GM18867 (cell line): ENCODE measurements at regions not wholly inside any gene's neighbourhood (a gene's known extent, or its start where the extent isn't known, plus 50 kb on each side); places are given as distances from the start of the nearest gene placed in this dataset.
"Not testable (repeated sequence)": the region's sequence is repeated elsewhere in the genome, so short reads cannot be mapped to it uniquely, and the experiment has no call there.

Experiments
- ATAC-seq: cut with Tn5 transposase; IDR thresholded peaks from one replicate; pipeline ENCODE4 v1.9.1; 2021; ENCODE audit warnings: mild to moderate bottlenecking, moderate library complexity; ENCODE audit not compliant: unreplicated experiment

- ATAC-seq = no peak
Observed at GRCh38 chr6:106855117-106855516, 119.4 kb downstream of the CD24 start.

- ATAC-seq = peak; percentile 50
Observed at GRCh38 chr6:106849676-106850332, 124.7 kb downstream of the CD24 start.

- ATAC-seq = no peak
Observed at GRCh38 chr6:106849120-106849519, 125.4 kb downstream of the CD24 start.

GRCh38 chr6:106847116-106847515 is 127.4 kb downstream of the CD24 start:
- ATAC-seq = no peak

- ATAC-seq = peak; percentile 53
Observed at GRCh38 chr6:106844930-106845329, 129.6 kb downstream of the CD24 start.

DNA sequence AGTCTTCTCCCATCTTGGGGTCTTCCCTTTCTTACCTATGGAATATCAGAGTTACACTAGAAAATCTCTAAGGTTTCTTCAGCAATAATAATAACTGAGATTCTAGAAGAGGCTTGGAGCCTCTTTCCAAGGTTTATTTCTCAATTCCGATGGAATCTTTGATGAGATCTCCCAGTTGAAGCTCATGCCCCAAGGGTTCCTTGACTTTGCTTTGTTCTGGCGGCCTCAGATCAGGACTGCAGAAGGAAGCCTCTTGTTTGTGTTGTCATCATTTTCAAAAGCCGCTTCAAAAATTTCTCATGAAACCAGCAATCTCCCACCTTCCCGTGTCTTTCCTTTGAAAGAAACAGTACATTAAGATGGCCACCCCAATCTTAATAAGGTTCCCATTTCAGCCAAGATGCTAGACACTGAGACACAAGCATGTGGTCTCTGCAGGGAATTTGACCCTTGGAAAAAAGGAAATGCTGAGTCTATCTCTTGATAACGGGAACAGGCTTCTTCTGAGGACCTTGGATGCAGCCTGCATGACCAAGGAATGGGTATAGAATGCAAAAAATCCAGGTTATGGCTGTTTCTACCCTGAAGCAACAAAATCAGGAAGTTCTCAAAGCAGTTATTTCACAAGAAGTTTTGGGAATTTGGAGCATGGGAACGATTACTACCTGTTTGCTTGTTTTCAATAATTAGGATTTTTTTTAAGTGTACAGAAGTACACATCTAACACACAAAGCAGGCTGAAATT is 141.6 kb downstream of the CD24 start:
- ATAC-seq = no peak

DNA sequence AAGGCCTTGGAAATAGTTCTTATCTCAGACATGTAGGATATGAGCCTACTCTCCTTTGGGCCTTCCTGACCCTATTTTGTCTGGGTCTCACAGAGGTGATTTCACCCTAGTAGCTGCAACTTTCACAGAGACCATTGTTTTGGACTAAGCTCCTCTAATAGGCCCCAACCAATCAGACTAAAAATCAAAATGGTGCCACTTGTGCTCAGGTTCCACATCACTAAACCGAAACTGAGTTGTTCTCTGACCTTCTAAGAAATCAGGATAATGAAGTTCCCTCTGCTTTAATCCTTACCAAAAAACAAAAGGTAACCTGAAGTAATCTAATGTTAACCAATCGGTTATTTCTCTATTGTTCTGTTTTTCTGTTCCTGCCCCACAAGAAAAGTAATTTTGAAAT is 143.6 kb downstream of the CD24 start:
- no peak for ATAC-seq

DNA sequence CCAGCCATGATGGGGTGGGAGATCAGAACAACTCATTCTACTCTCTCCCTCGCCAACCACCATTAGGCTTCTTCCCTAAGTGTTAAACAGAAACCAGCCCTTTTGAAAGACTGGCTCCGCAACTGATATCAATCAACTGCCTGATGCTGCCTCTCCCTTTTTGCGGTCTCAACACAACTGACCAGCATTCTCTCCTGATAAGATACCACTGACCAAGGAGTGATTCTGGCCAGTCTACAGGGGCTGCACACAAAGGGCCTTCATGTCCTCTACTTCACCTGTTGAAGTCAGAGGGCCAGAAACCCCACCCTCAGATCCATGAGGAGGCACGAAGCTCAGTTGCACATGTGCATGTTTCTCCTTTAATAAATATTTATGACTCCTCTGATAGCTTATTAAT is 145.1 kb downstream of the CD24 start:
- no peak for ATAC-seq

DNA sequence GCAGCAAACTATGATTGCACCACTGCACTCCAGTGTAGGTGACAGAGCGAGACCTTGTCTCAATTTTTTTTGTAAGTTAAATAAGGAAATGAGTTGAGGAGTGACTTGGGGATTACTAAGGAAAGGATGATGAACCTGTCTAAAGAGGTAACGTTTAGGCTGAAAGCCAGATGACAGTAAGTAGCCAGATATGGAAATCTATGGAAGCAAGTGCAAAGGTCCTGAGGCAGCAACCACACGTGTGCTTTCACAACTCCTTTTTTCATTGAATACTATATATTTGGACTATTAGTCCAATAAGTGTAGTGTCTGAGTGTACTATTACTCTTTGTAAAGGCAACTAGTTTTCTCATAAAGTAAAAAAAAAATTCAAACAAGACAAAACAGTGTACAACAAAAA is 147.4 kb downstream of the CD24 start:
- no peak for ATAC-seq

DNA sequence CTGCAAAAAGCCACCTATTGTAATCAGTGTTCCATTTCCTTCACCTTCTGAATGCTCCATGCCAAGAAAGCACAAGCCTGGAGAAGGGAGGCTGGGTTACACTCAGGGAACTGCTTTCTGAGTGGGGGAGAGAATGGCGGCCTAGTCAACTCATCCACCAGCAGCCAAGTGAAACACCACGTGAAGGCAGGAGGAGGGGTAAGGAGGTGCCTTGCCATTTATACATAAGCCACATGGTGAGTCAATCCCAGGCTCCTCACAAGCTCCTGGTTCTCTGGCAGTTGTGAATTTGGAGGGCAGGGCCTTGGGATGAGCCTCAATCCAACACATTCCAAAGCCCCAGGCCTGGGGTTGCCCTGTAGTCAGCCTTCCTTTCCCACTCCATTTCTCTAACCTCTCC is 149.4 kb downstream of the CD24 start:
- ATAC-seq = no peak

GRCh38 chr6:106823732-106824351 is 150.7 kb downstream of the CD24 start:
- ATAC-seq = no peak

DNA sequence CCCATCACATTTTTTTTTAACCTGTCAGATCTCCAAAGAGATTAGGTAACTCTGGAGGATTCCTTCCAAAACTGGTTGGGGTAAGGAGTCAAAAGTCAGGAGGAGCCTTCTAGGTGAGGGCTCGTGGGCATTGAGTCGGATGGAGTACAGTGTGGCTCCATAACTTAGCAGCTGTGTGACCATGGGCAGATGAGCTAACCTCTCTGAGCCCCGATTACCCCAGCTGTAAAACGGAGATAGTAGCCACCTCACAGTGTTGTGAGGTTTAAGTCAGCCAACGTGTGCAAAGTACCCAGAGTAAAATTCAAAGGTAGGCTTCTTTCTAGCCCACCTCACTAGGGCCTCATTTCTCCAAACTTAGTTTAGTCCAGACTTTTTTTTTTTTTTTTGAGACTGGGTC is 151.5 kb downstream of the CD24 start:
- no peak for ATAC-seq

- ATAC-seq = no peak
Observed at GRCh38 chr6:106820412-106820852, 154.1 kb downstream of the CD24 start.

GRCh38 chr6:106811088-106811686 is 163.3 kb downstream of the CD24 start:
- no peak for ATAC-seq

DNA sequence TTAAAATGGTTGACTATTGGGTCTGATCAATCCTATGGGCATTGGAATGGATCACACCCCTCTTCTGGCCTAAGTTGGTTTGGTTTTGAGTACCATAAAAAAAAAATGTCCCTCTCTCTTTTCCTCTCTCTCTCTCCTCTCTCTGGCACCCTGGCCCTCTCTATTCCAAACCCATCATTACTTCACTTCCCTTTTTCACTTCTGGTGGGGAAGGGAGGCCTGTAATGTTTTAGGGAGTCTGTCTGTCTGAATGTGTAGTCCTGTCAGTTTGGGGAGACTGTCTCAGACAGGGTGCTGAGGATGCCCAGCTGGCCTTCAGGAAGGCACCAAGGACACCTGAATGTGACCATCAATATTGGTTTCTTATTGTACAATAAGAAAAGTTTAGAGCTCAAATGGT is 165.8 kb downstream of the CD24 start:
- no peak for ATAC-seq

DNA sequence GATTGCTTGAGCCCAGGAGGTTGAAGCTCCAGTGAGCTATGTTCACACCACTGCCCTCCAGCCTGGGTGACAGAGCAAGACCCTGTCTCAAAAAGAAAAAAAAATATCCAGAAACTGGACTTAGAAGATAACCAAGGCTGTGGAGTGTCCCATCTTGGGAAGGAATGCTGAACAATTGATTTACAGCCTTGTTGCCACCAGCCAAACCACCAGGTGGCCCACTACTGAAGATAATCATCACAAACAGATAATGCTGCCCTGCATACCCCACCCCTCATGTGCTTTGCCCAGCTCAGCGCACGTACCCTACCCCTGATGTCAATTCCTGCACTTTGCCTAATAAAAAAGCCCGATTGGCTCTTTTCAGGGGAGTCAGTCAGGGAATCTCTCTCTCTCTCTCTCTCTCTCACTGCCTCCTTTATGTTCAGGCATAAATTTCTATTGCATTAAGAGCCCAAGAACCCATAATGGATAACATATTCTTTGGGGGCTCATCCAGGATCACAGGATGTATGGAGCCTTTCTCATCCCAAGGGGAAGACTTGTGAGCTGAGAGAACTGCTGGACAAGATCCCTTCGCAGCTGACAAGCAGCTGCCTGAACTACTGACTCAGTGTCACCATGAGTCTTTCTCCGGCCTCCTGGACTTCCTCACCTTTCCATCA is 166.4 kb downstream of the CD24 start:
- ATAC-seq = no peak

DNA sequence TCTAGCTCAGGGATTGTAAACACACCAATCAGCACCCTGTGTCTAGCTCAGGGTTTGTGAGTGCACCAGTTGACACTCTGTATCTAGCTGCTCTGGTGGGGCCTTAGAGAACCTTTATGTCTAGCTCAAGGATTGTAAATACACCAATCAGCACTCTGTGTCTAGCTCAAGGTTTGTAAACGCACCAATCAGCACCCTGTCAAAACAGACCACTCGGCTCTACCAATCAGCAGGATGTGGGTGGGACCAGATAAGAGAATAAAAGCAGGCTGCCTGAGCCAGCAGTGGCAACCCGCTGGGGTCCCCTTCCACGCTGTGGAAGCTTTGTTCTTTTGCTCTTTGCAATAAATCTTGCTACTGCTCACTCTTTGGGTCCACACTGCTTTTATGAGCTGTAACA is 168.3 kb downstream of the CD24 start:
- not testable (repeated sequence) for ATAC-seq

- ATAC-seq = no peak
Observed at GRCh38 chr6:106805771-106806170, 168.8 kb downstream of the CD24 start.

DNA sequence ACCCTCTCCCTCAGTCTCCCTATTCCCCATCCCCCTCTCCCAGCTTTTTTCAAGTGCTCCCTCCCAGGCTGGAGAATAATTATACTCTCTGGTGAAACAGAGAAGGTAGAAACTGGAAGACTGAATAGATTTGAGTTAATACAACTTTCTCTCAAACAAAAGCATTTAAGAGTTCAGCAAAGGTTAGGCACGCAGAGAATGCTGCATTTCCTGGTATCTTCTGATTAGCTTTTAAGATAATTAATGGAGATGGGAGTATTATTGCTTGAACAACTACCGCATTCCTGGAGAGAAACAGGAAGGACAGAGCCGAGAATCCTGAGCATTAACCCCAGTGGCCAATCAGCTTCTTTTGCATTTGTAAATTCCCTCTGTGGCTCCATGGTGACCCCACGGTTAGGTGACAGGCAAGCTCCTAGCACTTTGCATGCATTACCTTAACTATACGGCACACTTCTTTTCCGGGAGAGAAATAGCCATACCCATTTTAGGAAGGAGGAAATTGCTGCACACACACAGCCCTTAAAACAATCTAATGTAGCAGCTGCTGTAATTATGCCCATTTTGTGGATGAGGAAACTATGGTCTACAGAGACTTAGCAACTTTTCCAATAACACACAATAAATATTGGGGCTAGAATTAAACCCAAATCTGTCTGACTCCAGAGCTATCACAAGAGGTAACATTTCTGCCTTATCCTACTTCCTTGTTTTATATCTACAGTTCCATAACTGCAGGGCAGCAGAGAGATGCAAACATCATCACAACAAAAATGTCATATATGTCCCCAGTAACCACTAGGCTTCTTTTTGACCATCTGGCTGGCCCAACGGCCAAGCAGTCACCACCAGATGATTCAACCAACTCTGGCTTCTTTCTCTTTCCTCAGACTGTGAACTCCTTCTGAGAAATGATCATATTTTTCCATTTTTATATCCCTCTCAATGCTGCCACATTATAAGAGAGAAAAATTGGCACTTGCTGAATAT is 169.9 kb downstream of the CD24 start:
- ATAC-seq = no peak

GRCh38 chr6:106803188-106803587 is 171.3 kb downstream of the CD24 start:
- no peak for ATAC-seq
